Loucy (cell line): ENCODE measurements at regions not wholly inside any gene's neighbourhood (a gene's known extent, or its start where the extent isn't known, plus 50 kb on each side); places are given as distances from the start of the nearest gene placed in this dataset.

Experiments used
- CTCF ChIP-seq: fragments of 200-600 bp; sonication (generic); conservative IDR thresholded peaks from 2 replicates; pipeline ENCODE4 v1.5.1; 2014; ENCODE audit warnings: mild to moderate bottlenecking, antibody characterized with exemption, low read length
- EZH2phosphoT487 ChIP-seq: fragments of 200-600 bp; IDR thresholded peaks from 2 replicates; pipeline ENCODE4 v1.6.1; 2018; ENCODE audit warnings: antibody characterized with exemption, mild to moderate bottlenecking, moderate library complexity, borderline replicate concordance

GRCh38 chr4:72966652-72967051 is 102.9 kb downstream of the COX18 start:
- TF ChIP-seq CTCF (no peak), EZH2phosphoT487 (no peak)
